Neural cell (in vitro differentiated cells): ENCODE measurements at regions not wholly inside any gene's neighbourhood (a gene's known extent, or its start where the extent isn't known, plus 50 kb on each side); places are given as distances from the start of the nearest gene placed in this dataset.

Experiments
- H2AFZ ChIP-seq: fragments of 200-600, 300-800 bp; sonication (generic), shearing (Covaris generic); 2 replicates; pipeline ENCODE4 v1.6.0; 2014; ENCODE audit warnings: low read depth, mild to moderate bottlenecking, antibody characterized with exemption, low read length, moderate library complexity
- H3F3A ChIP-seq: fragments of 200-600 bp; shearing (Covaris generic); 2 replicates; pipeline ENCODE4 v1.6.1; 2016; ENCODE audit warnings: mild to moderate bottlenecking, moderate library complexity, mixed read lengths, antibody characterized with exemption, low read length; ENCODE audit not compliant: insufficient read depth, poor library complexity, severe bottlenecking
- H3K27ac ChIP-seq: fragments of 200-600, 300-800 bp; sonication (generic), shearing (Covaris generic); 2 replicates; pipeline ENCODE4 v1.5.1; 2014; ENCODE audit warnings: mild to moderate bottlenecking, low read length, moderate library complexity
- H3K27me3 ChIP-seq: fragments of 300-800, 200-600 bp; sonication (generic), shearing (Covaris generic); 2 replicates; pipeline ENCODE4 v1.6.0; 2014; ENCODE audit warnings: mild to moderate bottlenecking, low read depth, low read length, moderate library complexity; ENCODE audit not compliant: insufficient read depth
- H3K36me3 ChIP-seq: fragments of 300-800, 200-600 bp; sonication (generic), shearing (Covaris generic); 2 replicates; pipeline ENCODE4 v1.5.1; 2014; ENCODE audit warnings: mild to moderate bottlenecking, antibody characterized with exemption, low read length, moderate library complexity; ENCODE audit not compliant: insufficient read depth
- H3K4me2 ChIP-seq: fragments of 300-800, 200-600 bp; sonication (generic), shearing (Covaris generic); 2 replicates; pipeline ENCODE4 v1.6.0; 2014; ENCODE audit warnings: mild to moderate bottlenecking, low read length
- H3K4me3 ChIP-seq: fragments of 300-800, 200-600 bp; sonication (generic), shearing (Covaris generic); 2 replicates; pipeline ENCODE4 v1.5.1; 2014; ENCODE audit warnings: mild to moderate bottlenecking, low read length, moderate library complexity
- H3K79me2 ChIP-seq: fragments of 200-600 bp; shearing (Covaris generic); replicated peaks from 2 replicates; pipeline ENCODE4 v1.6.0; 2014; ENCODE audit warnings: mild to moderate bottlenecking, low read length, moderate library complexity; ENCODE audit not compliant: insufficient read depth
- H3K9ac ChIP-seq: fragments of 300-800, 200-600 bp; sonication (generic), shearing (Covaris generic); 2 replicates; pipeline ENCODE4 v1.6.1; 2016; ENCODE audit warnings: mild to moderate bottlenecking, low read length, mixed read lengths
- H3K9me2 ChIP-seq: fragments of 200-600 bp; shearing (Covaris generic); 2 replicates; pipeline ENCODE4 v1.6.1; 2016; ENCODE audit warnings: mild to moderate bottlenecking, low read length, mixed read lengths; ENCODE audit not compliant: insufficient read depth
- H3K9me3 ChIP-seq: fragments of 200-600, 300-800 bp; sonication (generic), shearing (Covaris generic); 2 replicates; pipeline ENCODE4 v1.6.1; 2016; ENCODE audit warnings: mild to moderate bottlenecking, mixed run types, low read length, moderate library complexity, mixed read lengths
- H4K20me1 ChIP-seq: fragments of 200-600 bp; shearing (Covaris generic); 2 replicates; pipeline ENCODE4 v1.6.1; 2016; ENCODE audit warnings: mild to moderate bottlenecking, mixed run types; ENCODE audit not compliant: insufficient read depth
- CTCF ChIP-seq: fragments of 450-650 bp; IDR thresholded peaks from 2 replicates; pipeline ENCODE4 v1.5.1; 2014; ENCODE audit warnings: antibody characterized with exemption, mild to moderate bottlenecking, moderate library complexity; ENCODE audit not compliant: poor library complexity, severe bottlenecking
- EP300 ChIP-seq: fragments of 450-650 bp; conservative IDR thresholded peaks from 2 replicates; pipeline ENCODE4 v1.6.1; 2014; ENCODE audit warnings: antibody characterized with exemption, mild to moderate bottlenecking, moderate library complexity; ENCODE audit not compliant: poor library complexity, severe bottlenecking
- EZH2 ChIP-seq: fragments of 200-600, 300-800 bp; shearing (Covaris generic), sonication (generic); IDR thresholded peaks from 2 replicates; pipeline ENCODE4 v1.6.1; 2014; ENCODE audit warnings: antibody characterized with exemption, low read length, borderline replicate concordance, mild to moderate bottlenecking; ENCODE audit not compliant: insufficient read depth, poor library complexity, severe bottlenecking
- MXI1 ChIP-seq: fragments of 450-650 bp; conservative IDR thresholded peaks from 2 replicates; pipeline ENCODE4 v1.6.1; 2014; ENCODE audit warnings: antibody characterized with exemption, mild to moderate bottlenecking; ENCODE audit not compliant: poor library complexity, severe bottlenecking
- POLR2AphosphoS5 ChIP-seq: IDR thresholded peaks from 2 replicates; pipeline ENCODE4 v1.6.1; 2012
- RAD21 ChIP-seq: fragments of 450-650 bp; conservative IDR thresholded peaks from 2 replicates; pipeline ENCODE4 v1.6.1; 2014; ENCODE audit warnings: antibody characterized with exemption, mild to moderate bottlenecking, moderate library complexity
- REST ChIP-seq: IDR thresholded peaks from 2 replicates; pipeline ENCODE4 v1.6.1; 2012; ENCODE audit warnings: borderline replicate concordance
- SMC3 ChIP-seq: fragments of 450-650 bp; conservative IDR thresholded peaks from 2 replicates; pipeline ENCODE4 v1.6.1; 2014; ENCODE audit warnings: antibody characterized with exemption, mild to moderate bottlenecking, moderate library complexity; ENCODE audit not compliant: poor library complexity
- TAF1 ChIP-seq: IDR thresholded peaks from 2 replicates; pipeline ENCODE4 v1.6.1; 2012; ENCODE audit warnings: low read depth

GRCh38 chr7:124557587-124557986, 208.0 kb downstream of the GPR37 start:
- Histone ChIP-seq H3K4me2 (no peak overlapping the region), H3K27ac (no peak overlapping the region), H3K27me3 (no peaks in the 10 kb centered on the region), H4K20me1 (no peaks in the 10 kb centered on the region), H2AFZ (no peak overlapping the region), H3K36me3 (no peaks in the 10 kb centered on the region), H3F3A (no peaks in the 10 kb centered on the region), H3K79me2 (no peaks in the 10 kb centered on the region), H3K9me2 (no peaks in the 10 kb centered on the region), H3K9me3 (no peaks in the 10 kb centered on the region), H3K9ac (no peak overlapping the region), H3K4me3 (no peak overlapping the region)
- TF ChIP-seq MXI1 (no peak), CTCF (no peak), EP300 (no peak), EZH2 (no peak), REST (no peak), POLR2AphosphoS5 (no peak), RAD21 (no peak), SMC3 (no peak), TAF1 (no peak)

GRCh38 chr7:124557101-124557500, 208.5 kb downstream of the GPR37 start:
- H3K9ac ChIP-seq, result no peak overlapping the region
- no peak overlapping the region for H3K4me3 ChIP-seq
- H2AFZ ChIP-seq, result no peak overlapping the region
- no peaks in the 10 kb centered on the region for H3K9me2 ChIP-seq
- H3K27me3 ChIP-seq, result no peaks in the 10 kb centered on the region
- H3K4me2 ChIP-seq, result no peak overlapping the region
- no peaks in the 10 kb centered on the region for H3K9me3 ChIP-seq
- TF ChIP-seq CTCF, result no peak
- no peak for TF ChIP-seq EZH2
- no peak for TF ChIP-seq EP300
- no peak for TF ChIP-seq REST
- no peak for TF ChIP-seq TAF1
- no peak for TF ChIP-seq RAD21
- TF ChIP-seq MXI1, result no peak
- TF ChIP-seq POLR2AphosphoS5, result no peak
- no peak for TF ChIP-seq SMC3
- no peaks in the 10 kb centered on the region for H3K79me2 ChIP-seq
- no peaks in the 10 kb centered on the region for H3K36me3 ChIP-seq
- no peaks in the 10 kb centered on the region for H3F3A ChIP-seq
- no peak overlapping the region for H3K27ac ChIP-seq
- H4K20me1 ChIP-seq, result no peaks in the 10 kb centered on the region
